ENCODE measurements at regions not wholly inside any gene's neighbourhood (a gene's known extent, or its start where the extent isn't known, plus 50 kb on each side); places are given as distances from the start of the nearest gene placed in this dataset.

DNA sequence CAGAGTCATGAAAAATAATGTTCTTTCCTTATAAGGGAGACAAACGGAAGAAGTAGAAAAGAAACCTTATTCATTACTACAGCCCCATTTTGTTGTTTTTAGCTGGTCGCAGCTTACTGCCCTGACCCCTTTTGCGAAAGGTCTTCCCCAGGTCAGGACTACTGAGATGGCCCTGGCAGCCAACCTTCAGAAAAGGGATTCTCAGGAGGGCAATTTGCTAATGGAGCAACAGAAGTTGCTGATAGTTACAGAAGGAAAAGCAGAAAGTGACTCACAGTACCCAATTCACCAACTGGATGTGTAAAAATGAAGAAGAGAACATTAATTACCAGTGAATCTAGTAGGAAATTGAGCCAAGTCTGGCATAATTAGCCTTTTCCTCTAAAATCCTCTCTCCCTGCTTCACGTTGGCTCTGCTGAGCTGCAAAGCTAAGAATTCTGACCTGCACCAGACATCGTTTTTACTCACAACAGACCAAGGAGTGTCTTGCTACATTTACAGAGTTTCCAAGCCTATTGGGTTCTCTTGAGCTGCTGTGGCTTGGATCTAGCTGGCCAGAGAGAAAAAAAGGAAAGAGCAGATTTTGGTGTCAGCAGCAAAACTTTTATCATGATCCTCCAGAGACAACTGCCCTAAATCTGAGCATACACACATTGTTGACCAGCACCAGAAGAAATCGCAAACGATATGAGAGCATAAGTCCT lies 499.9 kb upstream of the FZD8 start:
- H3K4me3 ChIP-seq (ENCODE audit: low read length), result no peak overlapping the region
- DNase-seq (ENCODE audit: low read depth, low spot score), result no peak

DNA sequence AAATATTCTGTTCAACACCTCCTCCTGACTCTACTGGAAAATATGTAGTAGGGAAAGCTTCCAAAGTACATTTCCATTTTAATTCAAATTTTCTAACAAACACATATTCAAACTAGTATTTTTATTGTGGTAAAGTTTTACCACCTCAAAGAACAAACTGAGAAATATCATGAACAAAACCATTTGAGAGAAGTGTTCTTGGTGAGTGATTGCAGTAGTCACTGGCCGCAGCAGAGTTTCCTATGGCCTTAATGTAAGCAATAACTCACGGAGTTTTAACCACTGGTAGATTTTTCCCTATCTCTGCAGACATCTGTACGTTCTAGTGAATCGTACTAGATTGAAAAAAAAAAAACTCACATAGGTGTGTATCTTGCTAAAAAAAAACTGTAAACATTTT lies 487.0 kb upstream of the FZD8 start:
- no peak for DNase-seq (ENCODE audit: low read depth, low spot score)
- H3K4me3 ChIP-seq (ENCODE audit: low read length), result no peak overlapping the region

DNA sequence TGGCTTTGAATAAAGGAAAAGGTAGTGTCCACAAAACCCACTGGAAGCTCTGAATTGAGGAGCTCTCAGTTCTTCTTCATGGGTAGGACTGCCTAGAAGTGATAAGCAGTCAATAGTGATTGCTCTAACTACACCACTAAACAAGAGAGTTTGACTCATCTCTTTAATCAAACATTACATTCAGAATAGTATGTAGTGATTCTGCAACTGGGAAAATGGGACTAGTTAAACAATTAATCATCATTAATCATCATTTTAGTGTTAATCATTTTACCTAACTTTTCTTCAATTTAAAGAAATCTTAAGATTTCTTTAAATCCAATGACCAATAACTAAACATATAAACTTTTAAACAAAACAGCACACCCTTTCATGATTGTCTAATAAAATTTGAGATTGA lies 484.0 kb upstream of the FZD8 start:
- H3K4me3 ChIP-seq (ENCODE audit: low read length), result no peak overlapping the region
- DNase-seq (ENCODE audit: low read depth, low spot score), result no peak

- no peak for DNase-seq (ENCODE audit: low read depth, low spot score)
- H3K4me3 ChIP-seq (ENCODE audit: low read length), result no peak overlapping the region
These were observed 477.4 kb upstream of the FZD8 start for GRCh38 chr10:36119455-36119854.

- DNase-seq (ENCODE audit: low read depth, low spot score), result no peak
- H3K4me3 ChIP-seq (ENCODE audit: low read length), result no peak overlapping the region
These were observed 476.2 kb upstream of the FZD8 start for GRCh38 chr10:36118314-36118713.

DNA sequence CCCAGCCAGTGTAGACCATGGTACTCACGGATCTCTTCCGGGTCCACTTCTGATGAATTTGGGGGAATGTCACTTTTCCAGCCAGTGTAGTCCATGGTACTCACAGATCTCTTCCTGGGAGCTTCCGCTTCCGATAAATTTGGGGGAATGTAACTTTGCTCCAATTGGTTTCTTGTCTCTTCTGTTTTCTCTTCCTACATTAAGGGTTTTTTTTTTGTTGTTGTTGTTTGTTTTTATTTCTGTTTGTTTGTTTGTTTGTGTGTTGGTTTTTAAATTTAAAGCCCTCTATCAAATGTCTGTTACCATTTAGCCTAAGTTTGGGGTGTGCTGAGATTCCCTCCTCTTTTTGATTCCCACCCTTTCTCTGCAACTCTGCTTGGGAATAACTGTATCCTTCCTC lies 475.8 kb upstream of the FZD8 start:
- no peak for DNase-seq (ENCODE audit: low read depth, low spot score)
- H3K4me3 ChIP-seq (ENCODE audit: low read length), result no peak overlapping the region

GRCh38 chr10:36117231-36117630 lies 475.1 kb upstream of the FZD8 start:
- H3K4me3 ChIP-seq (ENCODE audit: low read length), result no peak overlapping the region
- DNase-seq (ENCODE audit: low read depth, low spot score), result no peak

DNA sequence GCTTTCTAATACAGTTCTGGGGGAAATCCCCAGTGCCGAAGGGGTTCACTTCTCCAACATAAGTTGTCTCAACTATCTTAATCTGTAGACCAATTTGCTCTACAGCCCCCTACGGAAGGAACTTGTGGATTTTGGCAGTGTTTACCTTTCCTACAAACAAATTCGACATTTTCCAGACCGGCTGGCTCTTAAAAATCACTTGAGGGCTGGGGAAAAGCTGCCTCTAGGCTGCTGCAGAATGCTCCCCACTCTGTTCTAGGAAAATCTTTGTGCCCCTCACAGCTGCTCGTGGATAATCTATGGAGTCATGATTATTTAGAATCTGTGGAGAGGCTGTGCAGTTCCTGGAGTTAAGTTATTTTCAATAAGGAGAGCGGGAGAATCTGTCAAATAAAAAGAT lies 474.6 kb upstream of the FZD8 start:
- no peak for DNase-seq (ENCODE audit: low read depth, low spot score)
- no peak overlapping the region for H3K4me3 ChIP-seq (ENCODE audit: low read length)

GRCh38 chr10:36116040-36116439 lies 473.9 kb upstream of the FZD8 start:
- no peak for DNase-seq (ENCODE audit: low read depth, low spot score)
- H3K4me3 ChIP-seq (ENCODE audit: low read length), result no peak overlapping the region

DNA sequence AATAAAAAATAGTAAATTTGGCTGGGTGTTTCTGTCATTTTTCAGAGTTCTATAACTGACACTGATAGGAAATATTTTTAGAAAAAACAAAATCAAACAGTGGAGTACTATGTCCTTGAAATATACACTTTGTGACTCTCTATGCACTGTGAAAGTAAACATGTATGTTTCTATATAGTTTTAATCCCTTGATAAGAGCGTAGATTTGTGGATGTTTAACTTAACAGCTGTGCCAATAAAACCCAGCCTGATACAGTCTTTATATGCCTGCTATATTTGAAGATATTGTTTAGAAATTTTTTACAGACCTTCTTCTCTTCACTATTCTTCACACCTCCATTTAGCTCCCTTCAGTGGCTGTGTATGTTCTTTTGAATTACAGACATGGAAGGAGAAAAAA lies 473.3 kb upstream of the FZD8 start:
- DNase-seq (ENCODE audit: low read depth, low spot score), result no peak

DNA sequence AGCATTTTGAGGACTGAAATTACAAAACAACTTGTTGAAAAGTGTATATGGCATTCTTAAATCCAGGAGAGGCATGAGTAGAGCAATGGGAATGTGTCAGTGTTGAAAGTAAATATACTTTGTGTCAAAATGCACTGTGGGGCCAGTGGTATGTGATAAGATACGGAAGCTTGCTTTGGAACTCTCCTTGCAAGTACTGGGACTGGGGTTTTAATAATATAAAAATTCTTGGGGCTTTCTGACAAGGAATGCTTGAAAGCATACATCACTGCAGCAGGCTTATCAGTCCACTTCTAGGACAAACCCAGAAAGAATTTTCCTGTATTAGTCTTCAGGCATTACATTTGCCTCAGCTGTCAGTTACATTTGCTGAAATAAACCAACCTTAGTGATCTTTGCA lies 472.8 kb upstream of the FZD8 start:
- no peak for DNase-seq (ENCODE audit: low read depth, low spot score)
- H3K4me3 ChIP-seq (ENCODE audit: low read length), result no peak overlapping the region

More for the DNA sequence above, 473.3 kb upstream of the FZD8 start:
- H3K4me3 ChIP-seq (ENCODE audit: low read length), result no peak overlapping the region

- no peak overlapping the region for H3K4me3 ChIP-seq (ENCODE audit: low read length)
- DNase-seq (ENCODE audit: low read depth, low spot score), result no peak
These were observed 472.0 kb upstream of the FZD8 start for GRCh38 chr10:36114141-36114540.

- DNase-seq (ENCODE audit: low read depth, low spot score), result no peak
- no peak overlapping the region for H3K4me3 ChIP-seq (ENCODE audit: low read length)
These were observed 469.6 kb upstream of the FZD8 start for GRCh38 chr10:36111676-36112075.

DNA sequence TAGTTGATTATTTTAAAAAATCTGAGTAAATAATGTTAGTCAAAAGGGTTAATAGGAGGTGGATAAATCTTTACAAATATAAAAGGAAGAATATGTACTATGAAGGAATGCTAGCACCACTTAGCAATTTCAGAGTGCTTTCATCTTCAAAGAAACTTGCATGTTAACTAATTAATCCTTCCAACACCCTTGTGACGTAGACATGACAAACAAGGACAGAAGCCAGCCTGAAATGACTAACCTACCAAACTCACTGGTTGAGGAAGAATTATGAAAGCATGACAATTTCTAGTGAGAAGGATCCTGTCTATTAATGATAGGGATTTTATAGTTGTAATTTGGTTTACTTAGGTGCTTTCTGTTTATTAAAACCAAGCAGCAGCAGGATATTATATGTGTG lies 468.0 kb upstream of the FZD8 start:
- no peak overlapping the region for H3K4me3 ChIP-seq (ENCODE audit: low read length)

DNA sequence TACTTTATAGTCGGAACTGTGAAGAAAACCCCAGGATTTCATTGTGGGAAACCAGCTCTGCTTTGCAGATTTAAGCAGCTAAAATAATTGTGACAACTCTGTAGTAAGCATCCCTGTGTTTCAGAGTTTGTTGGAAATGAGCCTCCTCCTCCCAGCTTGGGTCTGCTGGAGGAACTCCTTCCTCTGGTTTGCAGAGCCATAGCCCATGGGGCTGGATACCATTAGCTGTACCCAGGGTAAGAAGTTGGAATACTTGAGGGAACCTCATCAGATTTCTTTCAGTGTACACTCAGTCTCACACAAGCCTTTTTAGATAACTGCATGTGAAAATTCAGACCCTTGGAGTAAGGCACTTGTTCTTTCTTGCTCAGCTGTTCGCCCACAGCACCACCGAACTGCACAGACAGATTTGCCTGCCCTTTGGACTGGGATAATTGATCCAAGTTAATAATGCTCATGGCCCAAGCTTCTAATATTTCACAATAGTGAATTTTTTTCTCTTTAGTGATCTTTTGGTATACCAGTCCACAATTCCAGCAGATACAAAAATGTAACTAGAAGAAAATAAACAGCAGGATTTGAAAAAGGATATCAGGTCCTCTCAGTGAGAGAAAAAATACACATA lies 467.4 kb upstream of the FZD8 start:
- no peak overlapping the region for H3K4me3 ChIP-seq (ENCODE audit: low read length)
- DNase-seq (ENCODE audit: low read depth, low spot score), result no peak

More for the DNA sequence above, 468.0 kb upstream of the FZD8 start:
- no peak for DNase-seq (ENCODE audit: low read depth, low spot score)

DNA sequence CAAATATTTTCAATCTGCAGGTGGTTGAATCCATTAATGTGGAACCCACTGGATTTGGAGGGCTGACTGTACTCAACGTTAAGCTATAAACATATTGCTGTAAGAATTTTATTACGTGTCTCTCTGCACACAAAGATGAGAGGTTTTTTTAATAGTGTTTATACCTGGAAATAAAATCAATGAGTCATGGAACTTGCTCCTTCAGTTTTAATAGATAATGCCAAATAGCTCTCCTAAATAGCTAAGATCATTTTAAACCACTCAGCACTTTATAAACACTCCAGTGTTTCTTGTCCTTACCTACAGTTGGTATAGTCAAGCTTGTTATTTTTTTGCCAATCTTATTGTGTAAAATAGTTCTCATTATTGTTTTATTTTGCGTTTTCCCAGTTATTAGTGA lies 455.6 kb upstream of the FZD8 start:
- DNase-seq (ENCODE audit: low read depth, low spot score), result no peak
- no peak overlapping the region for H3K4me3 ChIP-seq (ENCODE audit: low read length)

- DNase-seq (ENCODE audit: low read depth, low spot score), result no peak
These were observed 454.5 kb upstream of the FZD8 start for GRCh38 chr10:36096576-36096975.

DNA sequence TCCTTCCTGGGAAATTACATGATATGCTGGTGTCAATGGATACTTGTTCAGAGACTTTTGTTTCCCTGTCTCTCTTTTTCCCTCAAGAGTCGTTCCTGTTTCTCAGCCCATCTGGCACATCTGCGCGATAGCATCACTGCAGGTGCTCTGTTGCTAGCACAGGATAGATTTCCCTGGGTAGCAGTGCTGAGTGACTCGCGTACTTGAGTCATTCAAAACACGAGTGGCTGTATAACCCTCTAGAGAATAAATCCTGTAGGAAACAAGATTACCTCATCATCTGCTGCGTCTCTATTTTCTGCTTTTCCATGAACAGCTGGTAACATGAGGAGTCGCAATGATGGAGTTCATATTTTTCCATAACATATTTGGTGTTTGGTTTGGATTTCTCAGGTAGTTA lies 452.0 kb upstream of the FZD8 start:
- DNase-seq (ENCODE audit: low read depth, low spot score), result no peak
- H3K4me3 ChIP-seq (ENCODE audit: low read length), result no peak overlapping the region

More at GRCh38 chr10:36096576-36096975, 454.5 kb upstream of the FZD8 start:
- no peak overlapping the region for H3K4me3 ChIP-seq (ENCODE audit: low read length)

DNA sequence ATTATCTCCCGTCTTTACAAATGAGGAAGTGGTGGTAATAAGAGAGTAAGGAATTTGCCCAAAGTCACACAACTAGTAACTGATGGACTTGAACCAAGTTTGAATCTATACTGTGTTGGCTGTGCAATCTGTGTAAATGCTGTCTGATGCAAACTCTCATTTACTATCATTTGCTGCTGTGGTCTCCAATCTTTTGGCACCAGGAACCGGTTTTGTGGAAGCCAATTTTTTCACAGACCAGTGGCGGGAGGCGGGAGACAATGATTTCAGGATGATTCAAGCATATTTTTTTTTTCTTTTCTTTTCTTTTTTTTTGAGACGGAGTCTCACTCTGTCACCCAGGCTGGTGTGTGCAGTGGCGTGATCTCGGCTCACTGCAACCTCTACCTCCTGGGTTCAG lies 450.0 kb upstream of the FZD8 start:
- no peak for DNase-seq (ENCODE audit: low read depth, low spot score)
- no peak overlapping the region for H3K4me3 ChIP-seq (ENCODE audit: low read length)

GRCh38 chr10:36091007-36091406 lies 448.9 kb upstream of the FZD8 start:
- H3K4me3 ChIP-seq (ENCODE audit: low read length), result no peak overlapping the region
- DNase-seq (ENCODE audit: low read depth, low spot score), result no peak

GRCh38 chr10:36089790-36090440 lies 447.8 kb upstream of the FZD8 start:
- H3K4me3 ChIP-seq (ENCODE audit: low read length), result no peak overlapping the region
- DNase-seq (ENCODE audit: low read depth, low spot score), result no peak

Measured in Jurkat, Clone E6-1 (cell line).